ENCODE measurements at regions not wholly inside any gene's neighbourhood (a gene's known extent, or its start where the extent isn't known, plus 50 kb on each side); places are given as distances from the start of the nearest gene placed in this dataset.

- TF ChIP-seq EZH2 (IDR thresholded peaks at IDR 0.05; ENCODE audit: low read length) (no peak), CTCF (optimal IDR thresholded peaks at IDR 0.05 in 1 of 3, IDR thresholded peaks at IDR 0.05 in 1 of 3, conservative IDR thresholded peaks at IDR 0.05 in 1 of 3; ENCODE audit: extremely low read depth in 1 of 3, insufficient read depth in 2 of 3, low read length in 3 of 3) (no peak)
These were observed 72.0 kb upstream of the TNRC6B start for GRCh38 chr22:40105755-40106154.

All from keratinocyte (primary cell).